Fibroblast of peridontal ligament (primary cell): ENCODE measurements at regions not wholly inside any gene's neighbourhood (a gene's known extent, or its start where the extent isn't known, plus 50 kb on each side); places are given as distances from the start of the nearest gene placed in this dataset.
A peak's percentile ranks its signal among the peaks of the same experiment; 100 is the strongest.

ENCODE experiments used
- DNase-seq: peaks from one replicate; pipeline ENCODE4 v3.0.0-alpha.2; 2010; ENCODE audit errors: extremely low read depth

DNA sequence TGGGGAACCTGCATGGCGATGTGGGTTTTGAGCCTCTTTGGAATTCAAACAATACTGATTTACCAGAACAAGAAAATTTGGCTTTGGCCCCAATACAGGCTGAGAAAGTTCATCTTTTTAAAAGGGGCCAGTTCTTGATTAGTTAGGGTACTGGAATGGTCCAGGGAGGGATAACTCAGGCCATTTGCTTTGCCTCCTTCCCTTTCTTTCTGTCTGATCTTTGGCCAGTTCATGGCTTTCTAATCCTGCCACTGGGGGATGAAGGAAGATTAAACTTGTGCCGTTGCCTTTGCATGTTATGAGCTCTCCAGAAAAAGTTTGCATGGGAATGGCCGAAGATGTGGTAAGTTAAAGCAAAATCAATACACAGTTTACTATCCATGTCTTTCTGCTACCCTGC is 78.4 kb downstream of the ADAMTS15 start:
- no peak for DNase-seq

DNA sequence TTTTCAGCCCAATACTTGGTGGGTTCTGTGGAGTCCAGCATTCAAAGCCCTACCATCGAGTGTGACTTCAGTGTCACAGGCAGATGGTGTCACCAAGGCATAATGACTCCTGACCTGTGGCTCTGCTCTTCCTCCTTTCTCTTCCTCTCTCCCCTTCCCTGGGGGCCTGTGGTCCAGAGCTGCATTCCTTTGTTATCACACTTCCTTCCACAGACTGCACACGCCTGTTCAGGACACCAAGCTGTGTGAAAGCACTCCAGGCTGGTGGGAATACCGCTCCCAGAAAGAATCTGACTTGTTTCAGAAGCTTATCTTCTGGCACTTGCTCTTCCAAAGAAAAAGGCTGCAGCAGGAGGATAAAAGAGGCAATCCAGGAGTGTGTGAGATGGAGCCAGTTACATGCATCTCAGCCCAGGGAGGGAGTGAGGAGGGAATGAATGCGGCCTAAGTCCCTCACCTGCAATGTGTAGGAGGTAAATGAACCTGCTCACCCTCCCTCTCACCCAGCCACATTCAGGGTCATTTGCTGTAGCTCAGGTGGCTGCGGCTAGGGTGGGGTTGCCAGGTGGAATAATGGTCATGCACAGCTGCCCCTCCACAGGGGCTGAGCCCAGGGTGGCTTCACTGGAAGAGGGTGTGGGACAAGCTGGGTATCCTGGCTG is 79.3 kb downstream of the ADAMTS15 start:
- peak; percentile 25 for DNase-seq

DNA sequence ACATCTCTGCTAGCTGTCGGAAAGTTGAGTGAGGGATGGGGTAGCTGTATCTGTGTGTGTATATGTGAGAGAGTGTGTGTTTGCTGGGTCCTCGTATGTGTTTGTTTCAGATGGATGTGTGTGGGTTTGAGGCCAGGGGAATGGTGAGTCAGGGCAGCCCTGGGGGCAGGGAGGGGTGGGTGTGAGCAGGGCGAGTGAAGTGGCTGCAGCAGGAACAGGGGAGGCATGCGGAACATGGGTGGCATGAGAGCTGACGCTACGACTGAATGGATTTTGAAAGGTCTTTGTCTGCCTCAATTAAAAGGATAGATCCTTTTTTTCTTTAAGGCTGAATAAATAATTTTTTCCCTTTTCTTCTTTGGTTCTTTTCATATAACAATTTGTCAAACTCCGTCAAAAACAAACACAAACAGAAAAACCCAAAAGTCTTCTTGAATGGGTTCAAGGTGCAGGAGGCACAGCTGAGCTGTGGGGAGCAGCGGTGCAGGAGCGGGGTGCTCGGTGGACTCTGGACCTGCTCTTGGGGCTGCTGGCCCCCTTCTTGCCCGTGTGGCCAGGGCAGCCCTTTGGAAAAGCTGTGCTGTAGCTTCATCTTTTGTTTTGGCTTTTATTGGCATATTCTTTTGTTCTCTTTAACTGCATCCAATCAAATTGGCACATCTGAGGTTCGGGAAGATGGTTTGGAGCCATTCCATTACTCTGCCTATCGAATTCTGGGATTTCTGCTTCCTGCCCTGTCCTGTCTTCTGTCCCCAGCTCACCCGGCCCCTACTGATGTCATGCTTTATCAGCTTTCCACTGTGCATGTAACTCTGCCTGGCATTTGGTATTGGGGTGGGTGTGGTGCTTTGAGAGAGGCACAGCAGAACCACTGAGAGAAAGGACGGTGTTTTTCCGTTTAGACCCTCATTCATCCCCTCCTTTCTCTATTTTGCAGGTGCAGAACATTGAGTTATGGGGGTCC is 80.1 kb downstream of the ADAMTS15 start:
- no peak for DNase-seq

DNA sequence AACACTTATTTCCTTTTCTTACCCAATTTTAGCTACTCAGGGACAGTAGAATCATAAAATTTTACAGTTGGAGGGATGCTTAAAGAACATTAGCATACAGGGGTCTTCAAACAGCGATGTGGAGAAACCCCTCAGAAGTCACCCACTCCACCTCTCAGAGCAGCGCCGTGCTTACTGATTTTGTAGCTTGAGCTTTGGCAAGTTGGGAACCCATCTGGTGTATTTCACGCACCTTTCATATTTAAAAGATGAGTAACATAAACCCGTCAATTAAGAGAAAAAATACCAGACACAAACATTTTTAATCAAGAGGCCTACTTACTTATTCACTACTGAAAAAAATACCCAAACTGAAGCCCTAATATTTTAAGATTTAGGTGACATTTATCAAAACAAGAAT is 80.9 kb downstream of the ADAMTS15 start:
- no peak for DNase-seq

DNA sequence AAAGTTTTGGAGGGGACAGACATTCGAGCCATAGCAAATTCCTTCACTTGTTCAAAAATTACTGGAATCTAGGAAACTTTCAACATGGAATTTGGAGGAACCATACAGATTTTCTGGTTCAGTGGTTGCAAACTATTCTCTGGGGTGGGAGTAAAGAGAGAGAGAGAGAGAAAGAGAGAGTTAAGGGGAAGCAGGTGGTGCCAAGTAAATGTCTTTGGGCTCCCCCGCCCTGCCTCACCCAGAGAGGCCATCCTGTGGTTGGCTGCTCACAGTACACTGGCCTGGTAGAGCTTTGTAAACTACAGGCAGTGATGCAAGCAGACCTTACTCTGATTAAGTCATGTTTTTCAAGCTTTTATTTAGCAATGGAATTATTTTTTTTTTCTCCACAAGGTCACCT is 82.6 kb downstream of the ADAMTS15 start:
- peak; percentile 72 for DNase-seq

DNA sequence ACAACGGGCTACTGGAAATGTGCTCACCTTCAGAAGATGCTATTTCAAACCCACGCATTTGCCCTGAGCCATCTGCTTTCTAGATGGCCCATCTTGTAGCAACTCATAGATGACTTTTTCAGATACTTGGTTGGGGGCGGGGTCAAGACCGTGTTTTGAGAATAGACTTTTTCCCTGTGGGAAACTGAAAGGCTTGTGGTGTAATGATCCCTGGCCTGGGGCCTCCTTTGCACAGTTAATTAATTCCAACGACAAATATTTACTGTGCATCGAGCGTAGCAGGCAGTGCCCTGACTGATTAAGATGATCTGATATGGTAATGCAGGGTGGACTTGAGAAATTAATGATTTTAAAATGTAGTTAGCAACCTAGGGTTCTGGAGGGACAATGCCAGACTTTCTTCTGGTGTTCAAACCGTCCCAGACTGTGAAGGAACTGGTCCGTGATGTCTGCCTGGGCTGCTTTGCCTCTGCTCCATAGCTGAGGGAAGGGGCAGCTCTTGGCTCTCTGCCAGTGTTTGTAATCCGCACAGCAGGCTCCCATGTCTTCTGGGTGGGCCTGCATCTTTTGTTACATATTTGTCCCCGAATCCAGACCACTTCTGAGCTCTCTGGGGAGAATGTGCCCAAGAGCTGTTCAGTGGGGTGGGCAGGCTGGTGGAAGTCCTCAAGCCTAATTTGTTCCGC is 84.8 kb downstream of the ADAMTS15 start:
- no peak for DNase-seq

DNA sequence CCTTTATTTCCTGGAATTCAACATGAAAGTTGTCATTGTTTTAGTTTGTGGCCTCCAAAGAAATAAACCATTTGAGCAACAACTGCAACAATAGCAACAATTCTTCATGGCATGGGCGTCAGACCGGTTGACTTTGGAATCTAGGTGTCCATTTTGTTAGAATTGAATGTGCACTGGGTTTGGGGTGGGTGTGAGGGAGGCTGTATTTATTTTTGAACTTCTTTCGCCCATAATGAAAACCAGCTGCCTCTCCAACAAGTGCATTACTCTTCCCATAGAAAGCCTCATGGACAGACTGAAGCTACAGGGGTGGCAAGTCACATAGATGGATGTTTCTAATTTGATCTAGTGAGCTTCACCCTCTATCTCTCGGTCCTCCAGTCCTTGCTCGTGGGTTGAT is 85.4 kb downstream of the ADAMTS15 start:
- DNase-seq, result peak; percentile 50

DNA sequence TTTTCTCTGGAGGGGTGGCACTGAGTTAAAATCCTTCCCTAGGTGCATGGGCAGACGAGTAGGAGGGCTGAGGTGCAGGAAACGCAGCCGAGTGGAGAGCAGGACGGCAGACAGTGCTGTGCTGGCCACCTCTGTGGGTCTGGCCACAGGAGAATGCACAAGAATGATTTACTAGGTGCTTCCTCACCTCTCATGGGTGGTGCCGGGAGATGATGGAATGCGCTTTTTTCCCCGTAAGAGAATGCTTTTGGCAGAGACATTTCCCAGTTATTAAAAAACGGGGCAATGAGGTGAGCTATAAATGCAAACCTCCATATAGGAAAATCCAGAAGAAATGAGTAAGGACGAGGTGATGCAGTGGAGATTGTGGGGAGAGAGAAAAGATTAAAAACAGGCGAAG is 86.1 kb downstream of the ADAMTS15 start:
- no peak for DNase-seq

DNA sequence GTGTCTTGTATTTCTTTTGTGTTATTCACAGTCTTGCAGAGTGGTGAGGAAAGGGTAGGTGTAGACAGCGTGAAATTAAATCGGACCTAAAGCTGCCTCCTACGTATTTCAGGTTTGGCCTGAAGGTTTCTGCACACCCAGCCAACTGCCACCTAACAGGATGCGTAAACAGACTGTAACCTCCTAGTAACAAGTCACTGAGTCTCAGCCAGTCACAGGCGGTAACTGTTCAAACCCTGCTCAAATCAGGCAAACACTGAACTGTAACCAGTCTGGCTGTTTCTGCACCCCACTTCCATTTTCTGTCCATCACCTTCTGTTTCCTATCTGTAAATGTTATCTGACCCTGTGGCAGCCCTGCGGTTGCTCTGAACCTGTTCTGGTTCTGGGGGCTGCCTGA is 87.1 kb downstream of the ADAMTS15 start:
- no peak for DNase-seq

DNA sequence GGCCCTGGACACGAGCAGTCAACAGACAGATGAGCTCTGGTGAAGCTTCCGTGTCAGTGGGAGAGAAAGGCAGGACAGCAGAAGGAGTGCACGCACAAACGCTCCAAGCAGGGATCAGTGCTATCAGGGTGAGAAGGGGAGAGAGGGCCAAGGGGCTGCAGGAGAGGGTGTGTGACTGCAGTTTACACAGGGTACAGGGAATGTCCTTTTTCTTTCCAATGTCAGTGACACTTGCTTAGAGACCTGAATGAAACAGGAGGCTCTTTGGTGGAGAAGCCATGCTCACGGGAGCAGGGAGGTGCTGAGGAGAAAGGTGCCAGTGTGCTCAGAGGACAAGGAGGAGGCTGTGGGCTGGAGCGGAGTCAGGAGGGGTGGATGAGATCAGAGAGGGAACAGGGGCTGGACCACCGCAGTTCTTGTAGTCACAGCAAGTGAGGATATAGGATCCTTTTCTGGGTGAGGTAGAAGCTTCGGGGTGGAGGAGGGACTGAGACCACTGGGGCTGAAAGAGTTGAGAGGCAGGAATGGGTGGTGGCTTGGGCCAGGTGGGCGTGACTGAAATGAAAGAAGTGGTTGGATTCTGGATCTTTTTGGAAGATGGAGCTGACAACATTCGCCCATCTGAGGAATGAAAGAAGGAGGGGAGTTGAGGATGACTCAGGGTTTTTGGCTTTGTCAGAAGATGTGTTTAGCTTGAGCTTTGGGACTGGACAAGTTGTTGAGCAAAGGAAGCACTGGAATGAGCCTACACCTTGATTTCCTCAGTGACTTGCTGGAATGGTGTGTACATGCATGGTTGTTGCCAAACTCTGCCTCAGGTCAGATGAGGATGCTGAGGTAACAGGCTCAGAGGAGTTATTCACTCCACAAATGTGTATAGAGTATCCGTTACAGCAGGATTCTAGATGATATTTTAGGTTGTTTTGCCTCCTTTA is 87.9 kb downstream of the ADAMTS15 start:
- DNase-seq, result peak; percentile 35

DNA sequence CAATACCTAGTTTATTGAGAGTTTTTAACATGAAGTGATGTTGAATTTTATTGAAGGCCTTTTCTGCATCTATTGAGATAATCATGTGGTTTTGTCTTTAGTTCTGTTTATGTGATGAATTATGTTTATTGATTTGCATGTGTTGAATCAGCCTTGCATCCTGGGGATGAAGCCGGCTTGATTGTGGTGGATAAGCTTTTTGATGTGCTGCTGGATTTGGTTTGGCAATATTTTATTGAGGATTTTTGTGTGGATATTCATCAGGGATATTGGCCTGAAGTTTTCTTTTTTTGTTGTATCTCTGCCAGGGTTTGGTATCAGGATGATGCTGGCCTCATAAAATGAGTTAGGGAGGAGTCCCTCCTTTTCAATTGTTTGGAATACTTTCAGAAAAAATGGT is 91.2 kb downstream of the ADAMTS15 start:
- DNase-seq, result peak; percentile 75

DNA sequence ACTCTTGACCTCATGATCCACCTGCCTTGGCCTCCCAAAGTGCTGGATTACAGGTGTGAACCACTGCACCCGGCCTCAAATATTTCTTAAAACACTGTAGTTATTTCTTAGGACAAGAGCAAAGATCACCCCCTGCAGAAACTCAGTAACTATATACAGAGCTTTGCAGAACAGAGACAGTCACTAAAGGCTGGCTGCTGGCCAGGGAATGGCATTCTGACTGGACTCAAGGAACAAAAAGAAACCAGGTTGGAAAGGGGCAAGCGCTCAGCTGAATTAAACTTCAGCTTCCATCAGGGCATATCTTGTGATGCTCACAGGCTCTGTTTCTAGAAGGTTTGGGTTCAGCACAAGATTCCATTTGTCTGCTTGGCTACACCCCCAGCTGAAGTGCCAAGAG is 95.8 kb downstream of the ADAMTS15 start:
- DNase-seq, result no peak

DNA sequence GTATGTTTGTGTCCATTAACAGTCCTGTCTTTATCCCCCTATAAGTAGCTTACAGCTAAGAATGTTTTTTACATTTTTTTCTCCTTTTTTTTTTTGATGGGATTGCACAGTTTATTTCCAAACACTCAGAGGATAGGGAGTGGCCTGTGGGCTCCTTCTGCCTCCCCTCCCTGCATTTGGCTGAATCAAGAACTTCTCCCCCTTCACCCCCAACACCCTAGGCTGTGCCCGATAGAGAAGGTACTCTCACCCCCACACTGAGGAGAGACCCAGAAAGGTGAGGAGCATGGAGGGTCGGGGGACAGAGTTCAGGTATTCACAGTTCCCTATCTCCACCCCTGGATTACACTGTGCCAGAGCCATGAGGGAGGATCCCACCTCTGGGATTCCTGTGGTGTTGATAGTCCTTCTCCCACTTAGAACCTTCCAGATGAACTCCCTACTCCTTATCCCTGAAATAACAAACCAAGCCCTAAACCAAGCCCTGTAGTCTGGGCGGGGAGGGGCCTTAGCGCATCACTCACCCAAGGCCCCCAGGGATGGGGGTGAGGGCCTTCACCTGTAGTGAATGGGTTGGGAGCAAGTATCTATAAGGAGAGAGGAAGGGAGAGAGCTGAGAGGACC is 97.1 kb downstream of the ADAMTS15 start:
- DNase-seq, result no peak

DNA sequence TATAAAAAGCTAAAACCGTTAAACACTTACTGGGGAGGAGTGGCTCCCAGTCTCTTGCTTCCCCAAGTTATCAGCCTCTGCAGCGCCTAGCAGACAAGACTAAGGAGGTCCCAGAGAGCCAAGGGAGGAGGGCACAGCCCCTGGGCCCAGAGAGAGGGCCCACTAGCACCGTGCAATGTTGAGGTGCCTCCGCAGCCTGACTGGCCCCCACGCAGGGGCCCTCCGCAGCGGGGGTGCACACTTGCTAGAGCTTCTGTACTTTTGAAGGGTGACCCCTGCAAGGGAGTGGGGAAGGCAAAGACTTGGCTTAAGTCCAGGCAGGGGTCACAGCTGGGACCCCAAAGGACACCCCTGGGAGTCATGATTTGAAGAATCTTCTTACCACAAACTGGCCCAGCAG is 98.0 kb downstream of the ADAMTS15 start:
- DNase-seq, result no peak

DNA sequence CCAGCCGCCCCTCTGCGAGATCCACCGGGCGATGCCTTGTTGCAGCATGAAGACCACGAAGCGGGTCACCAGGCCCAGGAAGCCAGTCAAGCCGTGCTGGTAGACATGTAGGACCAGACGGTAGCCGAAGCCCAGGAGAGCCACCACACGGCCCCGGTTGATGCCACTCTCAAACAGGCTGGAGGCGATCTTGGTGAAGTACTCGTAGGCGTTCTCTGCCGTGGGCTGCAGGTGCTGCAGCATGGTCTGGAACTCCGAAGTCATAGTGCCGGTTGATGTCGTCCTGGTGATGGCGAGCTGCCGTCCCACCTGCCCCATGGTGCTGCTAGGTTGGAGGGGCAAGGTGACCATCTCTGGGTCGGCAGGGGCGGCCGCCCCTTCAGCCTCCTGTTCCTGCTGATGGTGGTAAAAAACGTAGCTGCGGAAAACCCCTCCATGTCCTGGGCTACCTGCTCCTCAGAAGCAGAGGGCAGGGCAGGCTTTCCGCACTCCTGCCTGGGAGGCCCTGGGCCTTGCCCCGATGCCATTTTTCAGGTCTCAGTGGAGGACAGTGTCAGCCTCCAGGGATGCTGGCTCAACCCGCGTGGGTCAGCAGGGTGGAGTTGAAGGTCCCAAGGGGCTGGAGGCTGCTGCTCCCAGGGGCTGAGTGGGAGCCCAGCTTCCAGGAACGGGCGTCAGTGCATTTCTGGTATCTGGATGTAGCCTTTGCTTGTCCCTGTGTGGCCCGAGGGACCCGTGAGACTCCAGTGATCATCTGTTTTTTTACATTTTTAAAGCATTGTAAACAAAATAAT is 98.7 kb downstream of the ADAMTS15 start:
- no peak for DNase-seq

DNA sequence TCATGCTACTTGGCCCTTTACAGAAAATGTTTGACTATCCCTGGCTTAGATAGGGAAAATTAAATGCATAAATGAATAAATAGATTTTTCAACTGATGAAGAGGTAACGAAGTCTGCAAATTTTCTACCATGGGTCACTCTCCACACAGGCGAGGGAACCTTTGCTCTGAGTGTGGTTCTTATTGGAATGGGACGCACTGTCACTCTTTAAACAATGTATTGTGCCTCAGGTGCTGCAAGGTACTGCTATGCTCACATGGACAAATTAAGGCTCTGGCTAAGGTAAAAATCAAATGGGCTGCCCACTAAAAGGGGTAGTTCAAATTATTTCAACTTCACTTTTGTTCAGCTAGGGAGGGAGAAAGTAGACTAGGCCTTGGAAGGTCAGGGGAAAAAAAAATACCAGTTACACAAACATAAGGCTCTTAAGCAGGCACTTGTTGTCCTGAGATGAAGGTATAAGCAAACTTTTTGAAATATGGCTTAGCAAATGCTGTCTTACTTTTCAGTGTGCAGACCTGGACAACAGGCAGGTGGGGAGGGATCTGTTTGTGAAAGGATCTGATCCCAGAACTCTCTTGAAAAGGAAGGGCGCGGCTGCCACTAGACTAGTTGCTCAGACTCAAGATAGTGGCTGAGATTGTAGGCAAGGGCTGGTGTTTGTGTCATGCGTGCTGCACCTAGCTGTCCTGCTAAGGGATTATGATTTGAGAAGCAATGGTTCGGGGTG is 99.5 kb downstream of the ADAMTS15 start:
- no peak for DNase-seq

DNA sequence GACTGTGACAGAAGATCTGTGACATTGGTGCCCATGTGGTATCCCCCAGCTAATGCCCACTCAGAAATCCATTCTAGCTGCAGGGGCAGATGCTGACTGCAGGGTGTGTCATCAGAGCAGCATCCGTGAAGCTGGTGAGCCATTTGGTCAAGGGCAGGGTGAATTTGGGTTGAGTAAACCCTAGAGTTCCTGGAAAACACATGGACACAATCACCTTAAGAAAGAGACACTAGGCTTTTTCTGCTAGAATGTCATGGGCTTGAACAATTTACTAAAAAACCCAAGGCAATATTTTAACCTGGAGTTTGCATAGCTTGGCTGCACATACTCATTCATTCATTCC is 100.0 kb downstream of the ADAMTS15 start:
- no peak for DNase-seq

DNA sequence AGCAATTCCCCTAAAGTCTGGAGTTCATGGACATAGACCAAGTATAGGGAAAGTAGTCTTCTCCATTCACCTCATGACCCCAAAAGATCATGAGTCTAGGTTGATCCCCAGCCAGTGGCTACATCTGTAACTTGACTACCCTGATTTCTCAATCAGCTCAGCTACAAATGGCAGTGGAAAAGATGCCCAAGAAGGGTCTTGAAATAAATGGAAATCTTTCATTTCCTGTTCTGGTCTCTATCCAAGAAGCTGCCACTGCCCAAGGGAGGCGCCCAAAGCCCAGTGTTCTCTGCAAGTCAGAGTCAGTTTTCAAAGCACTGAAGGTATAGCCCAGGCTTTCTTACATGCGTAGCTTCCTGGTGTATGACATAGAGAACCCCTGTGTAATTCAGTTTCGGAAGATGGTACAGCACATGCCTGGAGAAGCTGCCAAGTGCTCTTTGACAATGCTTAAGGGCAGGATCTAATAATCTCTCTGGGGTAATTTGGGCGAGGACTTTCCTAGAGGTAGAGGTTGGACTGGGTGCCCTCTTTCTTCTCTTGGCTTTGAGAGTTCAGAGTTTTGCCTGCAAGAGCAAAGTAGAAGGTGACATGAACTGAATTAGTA is 101.1 kb downstream of the ADAMTS15 start:
- DNase-seq, result no peak

DNA sequence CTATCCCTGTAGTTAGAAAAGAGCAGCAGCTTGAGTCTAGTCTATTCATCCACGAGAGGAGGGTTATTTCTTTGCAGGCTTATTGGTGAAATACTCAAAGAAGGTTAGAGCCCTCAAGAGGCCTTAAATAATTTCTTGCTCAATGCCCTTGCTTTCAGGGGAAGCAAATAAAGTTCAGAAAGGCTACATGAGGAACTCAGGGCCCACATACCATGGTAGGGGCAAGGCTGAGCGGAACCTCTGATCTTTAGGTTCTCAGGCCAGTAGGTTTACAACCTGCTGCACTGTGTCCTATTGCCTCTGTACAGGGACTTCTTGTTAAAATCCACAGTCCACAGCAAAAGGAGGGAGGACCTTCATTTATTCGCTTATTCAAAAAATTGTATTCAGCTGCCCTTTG is 101.7 kb downstream of the ADAMTS15 start:
- no peak for DNase-seq
